ENCODE measurements at regions not wholly inside any gene's neighbourhood (a gene's known extent, or its start where the extent isn't known, plus 50 kb on each side); places are given as distances from the start of the nearest gene placed in this dataset.

GRCh38 chr17:21528031-21528695 is 152.0 kb downstream of the KCNJ12 start:
- no peak for TF ChIP-seq POLR2A (IDR thresholded peaks at IDR 0.05)
- no peak for TF ChIP-seq CTCF (IDR thresholded peaks at IDR 0.05)

Data from uterus (tissue), 2 donors.